ENCODE measurements at regions not wholly inside any gene's neighbourhood (a gene's known extent, or its start where the extent isn't known, plus 50 kb on each side); places are given as distances from the start of the nearest gene placed in this dataset.

DNA sequence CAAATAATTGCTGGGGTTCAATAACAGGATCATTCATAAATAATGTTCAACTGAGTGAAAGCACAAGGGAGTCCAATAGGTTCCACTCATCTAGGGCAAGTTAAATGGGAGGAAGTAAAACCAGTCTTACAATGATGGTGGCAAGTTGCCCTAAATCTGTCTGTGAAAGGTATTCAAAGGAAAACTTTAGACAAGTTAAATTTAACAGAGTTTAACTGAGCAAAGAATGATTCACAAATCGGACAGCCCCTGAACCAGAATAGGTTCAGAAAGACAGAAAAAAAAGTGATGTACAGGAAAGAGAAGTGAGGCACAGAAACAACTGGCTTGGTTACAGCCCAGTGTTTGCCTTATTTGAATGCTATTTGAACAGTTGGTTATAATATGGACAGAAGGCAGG lies 183.5 kb upstream of the ADGRL4 start:
- Histone ChIP-seq H3K36me3 (ENCODE audit: control insufficient read depth in 2 of 3, insufficient read depth in 3 of 3, low read length in 3 of 3) (no peaks in the 10 kb centered on the region), H3K9ac (ENCODE audit: low read length in 3 of 3) (no peak overlapping the region), H3K4me3 (ENCODE audit: low read length in 3 of 3) (no peak overlapping the region), H3K9me3 (ENCODE audit: control insufficient read depth in 2 of 3, insufficient read depth in 1 of 3, low read length in 3 of 3) (no peaks in the 10 kb centered on the region), H3K4me1 (ENCODE audit: control insufficient read depth in 2 of 3, insufficient read depth in 2 of 3, low read depth in 1 of 3, low read length in 3 of 3) (no peaks in the 10 kb centered on the region), H3K27ac (ENCODE audit: low read depth in 2 of 2, low read length in 2 of 2) (no peak overlapping the region), H3K27me3 (ENCODE audit: control insufficient read depth, insufficient read depth, low read length) (no peaks in the 10 kb centered on the region)
- TF ChIP-seq, protein P1, sequence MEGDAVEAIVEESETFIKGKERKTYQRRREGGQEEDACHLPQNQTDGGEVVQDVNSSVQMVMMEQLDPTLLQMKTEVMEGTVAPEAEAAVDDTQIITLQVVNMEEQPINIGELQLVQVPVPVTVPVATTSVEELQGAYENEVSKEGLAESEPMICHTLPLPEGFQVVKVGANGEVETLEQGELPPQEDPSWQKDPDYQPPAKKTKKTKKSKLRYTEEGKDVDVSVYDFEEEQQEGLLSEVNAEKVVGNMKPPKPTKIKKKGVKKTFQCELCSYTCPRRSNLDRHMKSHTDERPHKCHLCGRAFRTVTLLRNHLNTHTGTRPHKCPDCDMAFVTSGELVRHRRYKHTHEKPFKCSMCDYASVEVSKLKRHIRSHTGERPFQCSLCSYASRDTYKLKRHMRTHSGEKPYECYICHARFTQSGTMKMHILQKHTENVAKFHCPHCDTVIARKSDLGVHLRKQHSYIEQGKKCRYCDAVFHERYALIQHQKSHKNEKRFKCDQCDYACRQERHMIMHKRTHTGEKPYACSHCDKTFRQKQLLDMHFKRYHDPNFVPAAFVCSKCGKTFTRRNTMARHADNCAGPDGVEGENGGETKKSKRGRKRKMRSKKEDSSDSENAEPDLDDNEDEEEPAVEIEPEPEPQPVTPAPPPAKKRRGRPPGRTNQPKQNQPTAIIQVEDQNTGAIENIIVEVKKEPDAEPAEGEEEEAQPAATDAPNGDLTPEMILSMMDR (IDR thresholded peaks at IDR 0.05; ENCODE audit: borderline replicate concordance, extremely low read depth, insufficient read depth): no peak
- intact Hi-C loops (cut with DNase I): loop anchor here (10.0 kb wide), 1 partner anchor 345 kb away; no protein-coding TSS in a partner anchor
- FAIRE-seq (no peak), DNase-seq (peak in 1 of 5 donors; percentile 11)

DNA sequence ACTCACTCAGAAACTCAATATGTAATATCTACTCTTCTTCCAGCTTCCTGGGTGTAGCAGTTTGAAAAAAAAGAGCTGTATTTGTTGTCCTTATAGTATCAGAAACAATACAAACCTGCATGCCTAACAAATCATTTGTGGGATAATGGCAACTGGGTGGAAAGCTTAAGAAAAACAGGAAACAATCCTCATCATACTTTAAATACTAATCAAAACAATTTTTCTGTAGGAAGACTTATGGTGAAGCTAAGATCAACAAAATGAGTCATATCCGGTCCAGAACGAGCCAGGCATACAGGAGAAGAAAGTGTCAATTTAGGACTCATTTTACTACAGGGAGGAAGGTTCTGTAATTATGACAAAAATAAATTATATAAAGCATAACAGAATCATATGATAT lies 181.8 kb upstream of the ADGRL4 start:
- no peak for FAIRE-seq
- peak in 1 of 5 donors; percentile 20 for DNase-seq
- no peak overlapping the region for H3K4me3 ChIP-seq (ENCODE audit: low read length in 3 of 3)

DNA sequence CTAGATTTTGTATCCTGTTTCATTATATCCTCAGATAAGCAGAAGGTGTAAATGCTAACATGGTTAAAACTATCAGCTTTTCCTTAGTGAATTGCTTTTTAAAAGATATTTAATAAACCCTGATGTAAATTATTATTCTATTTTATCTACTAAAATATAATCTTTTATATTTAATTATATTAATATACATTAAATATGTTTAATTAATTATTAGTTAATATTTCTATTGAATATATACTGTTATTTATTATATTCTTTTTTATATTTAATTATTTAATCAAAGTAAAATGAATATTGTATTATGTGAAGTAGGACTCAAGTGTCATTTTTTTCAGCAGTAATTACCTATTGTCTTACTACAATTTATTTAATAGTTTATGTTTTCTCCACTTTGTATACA lies 179.7 kb upstream of the ADGRL4 start:
- no peak overlapping the region for H3K4me3 ChIP-seq (ENCODE audit: low read length in 3 of 3)
- FAIRE-seq: peak; percentile 96
- DNase-seq: no peak
- H3K27ac ChIP-seq (ENCODE audit: low read depth in 2 of 2, low read length in 2 of 2): no peak overlapping the region
- no peaks in the 10 kb centered on the region for H3K4me1 ChIP-seq (ENCODE audit: control insufficient read depth in 2 of 3, insufficient read depth in 2 of 3, low read depth in 1 of 3, low read length in 3 of 3)
- TF ChIP-seq, protein P1 (IDR thresholded peaks at IDR 0.05; ENCODE audit: borderline replicate concordance, extremely low read depth, insufficient read depth): no peak
- no peaks in the 10 kb centered on the region for H3K36me3 ChIP-seq (ENCODE audit: control insufficient read depth in 2 of 3, insufficient read depth in 3 of 3, low read length in 3 of 3)
- no peaks in the 10 kb centered on the region for H3K27me3 ChIP-seq (ENCODE audit: control insufficient read depth, insufficient read depth, low read length)
- H3K9me3 ChIP-seq (ENCODE audit: control insufficient read depth in 2 of 3, insufficient read depth in 1 of 3, low read length in 3 of 3): no peaks in the 10 kb centered on the region
- H3K9ac ChIP-seq (ENCODE audit: low read length in 3 of 3): no peak overlapping the region
- intact Hi-C loops (cut with DNase I): no loop called here

More for the DNA sequence above, 181.8 kb upstream of the ADGRL4 start:
- TF ChIP-seq, protein P1 (IDR thresholded peaks at IDR 0.05; ENCODE audit: borderline replicate concordance, extremely low read depth, insufficient read depth): no peak
- no peak overlapping the region for H3K9ac ChIP-seq (ENCODE audit: low read length in 3 of 3)
- H3K4me1 ChIP-seq (ENCODE audit: control insufficient read depth in 2 of 3, insufficient read depth in 2 of 3, low read depth in 1 of 3, low read length in 3 of 3): no peaks in the 10 kb centered on the region
- no peaks in the 10 kb centered on the region for H3K36me3 ChIP-seq (ENCODE audit: control insufficient read depth in 2 of 3, insufficient read depth in 3 of 3, low read length in 3 of 3)
- H3K9me3 ChIP-seq (ENCODE audit: control insufficient read depth in 2 of 3, insufficient read depth in 1 of 3, low read length in 3 of 3): no peaks in the 10 kb centered on the region
- H3K27ac ChIP-seq (ENCODE audit: low read depth in 2 of 2, low read length in 2 of 2): no peak overlapping the region
- intact Hi-C loops (cut with DNase I): no loop called here
- H3K27me3 ChIP-seq (ENCODE audit: control insufficient read depth, insufficient read depth, low read length): no peaks in the 10 kb centered on the region

DNA sequence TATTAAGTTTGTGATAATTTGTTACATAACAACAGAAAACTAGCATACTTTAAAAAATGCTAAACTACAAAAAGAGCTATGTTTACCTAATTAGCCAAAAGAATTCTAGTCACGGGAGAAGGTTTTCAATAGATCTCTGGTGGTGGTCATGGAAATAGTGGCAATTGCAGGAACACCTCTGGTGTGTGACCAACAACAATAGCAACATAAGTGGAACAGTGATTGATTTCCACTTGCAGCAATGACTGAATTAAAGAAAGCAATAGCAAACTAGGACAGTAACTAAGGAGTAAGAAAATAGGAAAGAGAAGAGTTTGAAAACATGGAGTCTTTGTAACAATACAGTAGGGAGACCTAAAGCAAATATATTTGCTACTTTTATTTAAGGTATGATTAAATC lies 171.3 kb upstream of the ADGRL4 start:
- Histone ChIP-seq H3K27me3 (ENCODE audit: control insufficient read depth, insufficient read depth, low read length) (no peaks in the 10 kb centered on the region), H3K4me1 (ENCODE audit: control insufficient read depth in 2 of 3, insufficient read depth in 2 of 3, low read depth in 1 of 3, low read length in 3 of 3) (no peaks in the 10 kb centered on the region), H3K4me3 (ENCODE audit: low read length in 3 of 3) (no peak overlapping the region), H3K27ac (ENCODE audit: low read depth in 2 of 2, low read length in 2 of 2) (no peak overlapping the region), H3K9ac (ENCODE audit: low read length in 3 of 3) (no peak overlapping the region), H3K36me3 (ENCODE audit: control insufficient read depth in 2 of 3, insufficient read depth in 3 of 3, low read length in 3 of 3) (no peaks in the 10 kb centered on the region), H3K9me3 (ENCODE audit: control insufficient read depth in 2 of 3, insufficient read depth in 1 of 3, low read length in 3 of 3) (no peaks in the 10 kb centered on the region)
- DNase-seq (no peak), FAIRE-seq (no peak)
- TF ChIP-seq, protein P1 (IDR thresholded peaks at IDR 0.05; ENCODE audit: borderline replicate concordance, extremely low read depth, insufficient read depth): no peak
- intact Hi-C loops (cut with DNase I): no loop called here

Measured in kidney (tissue), 13 donors.